HepG2 (cell line): ENCODE measurements at regions not wholly inside any gene's neighbourhood (a gene's known extent, or its start where the extent isn't known, plus 50 kb on each side); places are given as distances from the start of the nearest gene placed in this dataset.
"Not testable (repeated sequence)": the region's sequence is repeated elsewhere in the genome, so short reads cannot be mapped to it uniquely, and the experiment has no call there.

ENCODE experiments used
- ATAC-seq: fragments of 200-7000 bp; cut with Tn5 transposase; 3 replicates; pipeline ENCODE4 v1.9.1; 2020; ENCODE audit warnings: mild to moderate bottlenecking, moderate library complexity
- BruUV-seq: library from RNA; stranded (reverse); fragments of 400-500 nt; replicated peaks from 2 replicates; lab custom pipeline; 2021; lab: Mats Ljungman, UMichigan
- CTCF ChIA-PET: fragments of 300-600 bp; formaldehyde crosslinking; extraction: SDS; loops from one replicate; lab custom pipeline; 2021; ENCODE audit warnings: low total read pairs, inconsistent platforms, low intra/inter-chr PET ratio; lab: Yijun Ruan, JAX
- POLR2A ChIA-PET: fragments of 350-600 bp; sonication (Branson Sonifier 250); formaldehyde crosslinking; loops from one replicate; lab custom pipeline; 2020; ENCODE audit warnings: antibody characterized with exemption, inconsistent platforms; lab: Yijun Ruan, JAX
- DNase-seq: peaks from one replicate; pipeline ENCODE4 v3.0.0-alpha.2; 2015; ENCODE audit warnings: low spot score
- FAIRE-seq: peaks from 3 replicates; lab custom pipeline; 2011; peaks lifted over from hg19 to GRCh38; lab: Jason Lieb, UNC
- H2AFZ ChIP-seq: one replicate; pipeline ENCODE4 v1.6.1; 2011; ENCODE audit warnings: low read length, inconsistent platforms
- H3K27ac ChIP-seq: fragments of 300-600 bp; 3 replicates; pipeline ENCODE4 v1.8.0; 2011; ENCODE audit warnings: mixed run types, mild to moderate bottlenecking, mixed read lengths, low read length, inconsistent platforms; ENCODE audit not compliant: insufficient read depth; ENCODE audit errors: extremely low read length
- H3K27me3 ChIP-seq, 2 experiments: fragments of 200-600 bp in 1 of 2; 2 replicates in 1 of 2; 3 replicates in 1 of 2; pipeline versions ENCODE4 v1.6.0 to v1.8.0; 2011; ENCODE audit warnings: low read length in 2 of 2, mild to moderate bottlenecking in 2 of 2, moderate library complexity in 2 of 2, inconsistent platforms in 1 of 2; ENCODE audit not compliant: insufficient read depth in 2 of 2, control insufficient read depth in 1 of 2
- H3K36me3 ChIP-seq, 2 experiments: fragments of 200-600 bp in 1 of 2; replicated peaks in 1 of 2; 2 replicates in 1 of 2; 3 replicates in 1 of 2; pipeline versions ENCODE4 v1.5.1 to v1.8.0; 2011; ENCODE audit warnings: low read length in 2 of 2, inconsistent platforms in 1 of 2; ENCODE audit not compliant: insufficient read depth in 2 of 2, control insufficient read depth in 1 of 2
- H3K4me1 ChIP-seq: 2 replicates; pipeline ENCODE4 v1.5.1; 2012; ENCODE audit warnings: low read length, inconsistent platforms; ENCODE audit not compliant: insufficient read depth
- H3K4me2 ChIP-seq: 2 replicates; pipeline ENCODE4 v1.6.0; 2011; ENCODE audit warnings: low read depth, low read length, inconsistent platforms
- H3K4me3 ChIP-seq, 3 experiments: fragments of 200-600 bp in 1 of 3; sonication (generic), shearing (Covaris generic) in 1 of 3; replicated peaks in 1 of 3; 2 replicates each; pipeline ENCODE4 v1.5.1; 2011 to 2016; ENCODE audit warnings: low read length in 3 of 3, inconsistent platforms in 2 of 3, low read depth in 2 of 3, mild to moderate bottlenecking in 2 of 3, control low read depth in 1 of 3, mixed read lengths in 1 of 3; ENCODE audit not compliant: insufficient read depth in 1 of 3
- H3K79me2 ChIP-seq: one replicate; pipeline ENCODE4 v1.6.1; 2011; ENCODE audit warnings: low read length, inconsistent platforms; ENCODE audit not compliant: insufficient read depth
- H3K9ac ChIP-seq: 2 replicates; pipeline ENCODE4 v1.6.0; 2011; ENCODE audit warnings: mild to moderate bottlenecking, low read depth, low read length, inconsistent platforms; ENCODE audit not compliant: insufficient read depth
- H3K9me3 ChIP-seq: 2 replicates; pipeline ENCODE4 v1.5.1; 2012; ENCODE audit warnings: mild to moderate bottlenecking, low read length
- H4K20me1 ChIP-seq: 2 replicates; pipeline ENCODE4 v1.6.0; 2011; ENCODE audit warnings: inconsistent platforms, mild to moderate bottlenecking, low read length, moderate library complexity; ENCODE audit not compliant: insufficient read depth
- ZNF263 ChIP-seq: sonication (generic); formaldehyde crosslinking; IDR thresholded peaks from 2 replicates; pipeline ENCODE4 v1.4.0; 2020; ENCODE audit warnings: missing genetic modification reagents
- ZNF841 ChIP-seq: sonication (generic); formaldehyde crosslinking; IDR thresholded peaks from 2 replicates; pipeline ENCODE4 v1.8.1; 2023; ENCODE audit warnings: missing genetic modification reagents, borderline replicate concordance
- WGBS: methylation state at CpG from one replicate; pipeline ENCODE4 v1.1.6; 2017; ENCODE audit warnings: low lambda C conversion rate; 5-methylcytosine and 5-hydroxymethylcytosine counted together
- in situ Hi-C: cut with HindIII; loops from 2 replicates; pipeline ENCODE4 v1.10.0; 2017; ENCODE audit warnings: low pct_unique_long_range_greater_than_20kb; ENCODE audit not compliant: extremely low pct_ligation_motif_present
- intact Hi-C: fragments of 100-400 bp; cut with micrococcal nuclease; formaldehyde crosslinking; loops from one replicate; pipeline ENCODE4 v1.10.0; 2022; ENCODE audit not compliant: unreplicated experiment
- TF ChIP-seq, protein P1 (sequence below): sonication (generic); formaldehyde crosslinking; IDR thresholded peaks from 2 replicates; pipeline ENCODE4 v1.4.0; 2020; ENCODE audit warnings: missing genetic modification reagents

DNA sequence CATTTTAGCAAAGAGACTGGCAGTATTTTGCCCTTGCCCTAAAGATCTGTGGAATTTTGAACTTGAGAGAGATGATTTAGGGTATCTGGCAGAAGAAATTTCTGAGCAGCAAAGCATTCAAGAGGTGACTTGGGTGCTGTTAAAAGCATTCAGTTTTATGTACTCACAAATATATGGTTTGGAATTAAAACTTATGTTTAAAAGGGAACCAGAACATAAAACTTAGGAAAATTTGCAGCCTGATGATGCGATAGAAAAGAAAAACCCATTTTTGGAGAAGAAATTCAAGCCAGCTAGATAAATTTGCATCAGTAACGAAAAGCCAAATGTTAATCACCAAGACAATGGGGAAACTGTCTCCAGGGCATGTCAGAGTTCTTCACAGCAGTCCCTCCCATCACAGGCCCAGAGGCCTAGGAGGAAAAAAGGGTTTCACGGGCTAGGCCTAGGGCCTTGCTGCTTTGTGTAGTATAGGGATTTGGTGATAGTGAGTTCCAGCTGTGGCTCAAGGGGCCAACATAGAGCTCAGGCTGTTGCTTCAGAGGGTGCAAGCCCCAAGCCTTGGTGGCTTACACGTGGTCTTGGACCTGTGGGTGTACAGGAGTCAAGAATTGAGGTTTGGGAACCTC is 104.4 kb downstream of the ASB1 start:
- H3K4me3 ChIP-seq, H4K20me1 ChIP-seq, FAIRE-seq, H3K27me3 ChIP-seq, in situ Hi-C loops, H3K4me2 ChIP-seq, BruUV-seq, ATAC-seq, H2AFZ ChIP-seq, CTCF ChIA-PET, intact Hi-C loops, H3K27ac ChIP-seq, H3K36me3 ChIP-seq, H3K9ac ChIP-seq, POLR2A ChIA-PET, DNase-seq, H3K79me2 ChIP-seq: not testable (repeated sequence)
- WGBS: 81% methylated on average over 4 of the region's 4 CpGs
- H3K4me1 ChIP-seq: peaks cover 20% of the 10 kb centered on the region
- H3K9me3 ChIP-seq: peaks cover 16% of the 10 kb centered on the region
- TF ChIP-seq, protein P1, sequence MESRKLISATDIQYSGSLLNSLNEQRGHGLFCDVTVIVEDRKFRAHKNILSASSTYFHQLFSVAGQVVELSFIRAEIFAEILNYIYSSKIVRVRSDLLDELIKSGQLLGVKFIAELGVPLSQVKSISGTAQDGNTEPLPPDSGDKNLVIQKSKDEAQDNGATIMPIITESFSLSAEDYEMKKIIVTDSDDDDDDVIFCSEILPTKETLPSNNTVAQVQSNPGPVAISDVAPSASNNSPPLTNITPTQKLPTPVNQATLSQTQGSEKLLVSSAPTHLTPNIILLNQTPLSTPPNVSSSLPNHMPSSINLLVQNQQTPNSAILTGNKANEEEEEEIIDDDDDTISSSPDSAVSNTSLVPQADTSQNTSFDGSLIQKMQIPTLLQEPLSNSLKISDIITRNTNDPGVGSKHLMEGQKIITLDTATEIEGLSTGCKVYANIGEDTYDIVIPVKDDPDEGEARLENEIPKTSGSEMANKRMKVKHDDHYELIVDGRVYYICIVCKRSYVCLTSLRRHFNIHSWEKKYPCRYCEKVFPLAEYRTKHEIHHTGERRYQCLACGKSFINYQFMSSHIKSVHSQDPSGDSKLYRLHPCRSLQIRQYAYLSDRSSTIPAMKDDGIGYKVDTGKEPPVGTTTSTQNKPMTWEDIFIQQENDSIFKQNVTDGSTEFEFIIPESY (CRISPR knock-in tag): 0 out of 2 replicates have a peak, but pooled peaks have one; percentile 10
- TF ChIP-seq ZNF841 (CRISPR knock-in tag): peak; percentile 91

DNA sequence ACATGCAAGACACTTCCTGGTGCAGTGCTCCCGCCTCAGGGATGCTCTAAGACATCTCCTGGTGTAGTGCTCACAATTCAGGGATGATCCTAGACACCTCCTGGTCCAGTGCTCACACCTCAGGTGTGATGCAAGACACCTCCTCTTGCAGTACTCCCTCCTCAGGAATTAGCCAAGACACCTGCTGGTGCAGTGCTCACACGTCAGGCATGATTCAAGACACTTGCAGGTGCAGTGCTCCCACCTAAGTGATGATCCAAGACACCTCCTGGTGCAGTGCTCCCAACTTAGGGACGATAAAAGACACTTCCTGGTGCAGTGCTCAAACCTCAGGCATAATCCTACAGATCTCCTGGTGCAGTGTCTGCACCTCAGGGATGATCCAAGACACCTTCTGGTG is 117.0 kb downstream of the ASB1 start:
- TF ChIP-seq ZNF263 (CRISPR knock-in tag): peak; percentile 66
- DNase-seq, H3K4me3 ChIP-seq, FAIRE-seq, H3K9ac ChIP-seq, POLR2A ChIA-PET, H3K79me2 ChIP-seq, H3K27me3 ChIP-seq, in situ Hi-C loops, H3K27ac ChIP-seq, BruUV-seq, H2AFZ ChIP-seq, H3K4me1 ChIP-seq, ATAC-seq, CTCF ChIA-PET, H3K9me3 ChIP-seq, H3K36me3 ChIP-seq, H3K4me2 ChIP-seq, H4K20me1 ChIP-seq: not testable (repeated sequence)
- intact Hi-C loops: loop anchor here (1.0 kb wide), 1 partner anchor 20 kb away; no protein-coding TSS in a partner anchor
- WGBS: 62% methylated on average over 2 of the region's 3 CpGs
